ENCODE measurements at regions not wholly inside any gene's neighbourhood (a gene's known extent, or its start where the extent isn't known, plus 50 kb on each side); places are given as distances from the start of the nearest gene placed in this dataset.

DNA sequence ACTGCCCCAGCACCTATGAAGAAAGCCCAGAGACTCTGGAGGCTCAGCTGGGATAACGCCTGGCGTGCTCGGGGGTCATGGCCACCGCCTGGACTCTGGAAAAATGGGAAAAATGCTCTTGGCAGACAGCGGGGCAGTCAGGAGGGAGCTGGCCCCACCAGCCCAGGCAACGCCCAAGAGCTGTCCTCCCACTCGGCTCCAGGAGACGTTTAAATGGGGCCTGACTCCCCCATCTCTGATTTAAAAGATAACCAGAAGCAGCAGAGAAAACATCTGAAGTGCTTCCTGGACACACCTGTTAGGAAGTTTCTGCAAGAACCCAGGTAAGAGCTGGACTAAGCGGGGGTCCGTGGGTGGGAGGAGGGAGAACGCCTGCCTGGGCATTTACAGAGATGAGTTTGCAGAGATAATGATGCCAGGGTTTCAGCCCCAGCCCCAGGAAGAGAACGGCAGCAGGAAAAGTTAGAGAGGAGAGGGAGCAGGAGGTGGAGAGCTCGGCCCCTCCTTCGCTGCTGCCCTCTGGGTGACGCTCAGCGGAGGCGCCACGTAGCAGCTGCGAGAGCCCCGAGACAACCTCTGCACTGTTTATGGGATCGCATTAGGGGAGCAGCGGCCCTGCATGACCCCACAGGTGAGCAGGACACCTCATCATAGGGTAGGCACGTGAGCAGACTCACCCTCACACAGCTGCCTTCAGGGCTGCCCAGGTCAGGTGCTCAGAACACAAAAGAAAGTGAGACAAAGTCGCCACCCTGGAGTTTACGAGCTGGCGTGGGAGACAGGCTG, 83.5 kb upstream of the INSIG1 start:
- peak; percentile 59 for DNase-seq (ENCODE audit: low read depth)
- TF ChIP-seq, protein P1, sequence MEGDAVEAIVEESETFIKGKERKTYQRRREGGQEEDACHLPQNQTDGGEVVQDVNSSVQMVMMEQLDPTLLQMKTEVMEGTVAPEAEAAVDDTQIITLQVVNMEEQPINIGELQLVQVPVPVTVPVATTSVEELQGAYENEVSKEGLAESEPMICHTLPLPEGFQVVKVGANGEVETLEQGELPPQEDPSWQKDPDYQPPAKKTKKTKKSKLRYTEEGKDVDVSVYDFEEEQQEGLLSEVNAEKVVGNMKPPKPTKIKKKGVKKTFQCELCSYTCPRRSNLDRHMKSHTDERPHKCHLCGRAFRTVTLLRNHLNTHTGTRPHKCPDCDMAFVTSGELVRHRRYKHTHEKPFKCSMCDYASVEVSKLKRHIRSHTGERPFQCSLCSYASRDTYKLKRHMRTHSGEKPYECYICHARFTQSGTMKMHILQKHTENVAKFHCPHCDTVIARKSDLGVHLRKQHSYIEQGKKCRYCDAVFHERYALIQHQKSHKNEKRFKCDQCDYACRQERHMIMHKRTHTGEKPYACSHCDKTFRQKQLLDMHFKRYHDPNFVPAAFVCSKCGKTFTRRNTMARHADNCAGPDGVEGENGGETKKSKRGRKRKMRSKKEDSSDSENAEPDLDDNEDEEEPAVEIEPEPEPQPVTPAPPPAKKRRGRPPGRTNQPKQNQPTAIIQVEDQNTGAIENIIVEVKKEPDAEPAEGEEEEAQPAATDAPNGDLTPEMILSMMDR (IDR thresholded peaks at IDR 0.05; ENCODE audit: insufficient read depth, low read length), result no peak
- H3K4me3 ChIP-seq (ENCODE audit: low read depth, low read length), result peak overlapping the region; percentile 64

DNA sequence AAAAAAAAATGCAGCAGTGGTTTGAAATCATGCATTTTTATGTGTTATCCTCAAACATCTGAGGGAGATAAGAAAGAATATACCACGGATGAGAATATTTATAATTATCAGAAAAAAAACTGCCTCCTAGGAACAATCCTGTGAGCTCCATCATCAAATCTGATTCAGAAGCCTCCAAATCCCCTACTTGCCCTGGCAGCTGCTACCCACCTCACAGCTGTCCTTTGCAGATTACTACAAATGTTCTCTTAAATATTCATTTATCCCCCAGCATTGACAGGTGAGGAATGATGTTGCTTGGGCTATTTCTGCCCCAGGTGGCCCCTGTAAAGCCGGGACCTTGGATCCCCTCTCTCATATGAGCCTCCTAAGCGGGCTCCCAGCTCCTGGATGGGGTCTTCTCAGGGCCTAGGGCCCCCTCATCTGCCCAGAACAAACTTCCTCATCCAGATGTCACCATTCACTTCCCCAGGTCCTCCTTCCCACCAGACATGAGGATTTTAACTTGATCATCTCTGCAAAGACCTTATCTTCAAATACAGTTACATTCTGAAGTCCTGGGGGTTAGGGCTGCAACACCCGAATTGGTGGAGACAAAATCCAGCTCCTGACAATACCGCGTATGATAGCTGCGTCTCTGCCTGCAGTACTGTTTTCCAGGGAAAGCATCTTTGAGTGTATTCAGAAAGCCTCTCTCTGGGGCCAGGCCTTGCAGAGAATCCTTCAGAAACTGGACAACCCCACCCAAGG, 81.9 kb upstream of the INSIG1 start:
- TF ChIP-seq, protein P1 (IDR thresholded peaks at IDR 0.05; ENCODE audit: insufficient read depth, low read length), result no peak
- DNase-seq (ENCODE audit: low read depth), result no peak
- H3K4me3 ChIP-seq (ENCODE audit: low read depth, low read length), result no peak overlapping the region

DNA sequence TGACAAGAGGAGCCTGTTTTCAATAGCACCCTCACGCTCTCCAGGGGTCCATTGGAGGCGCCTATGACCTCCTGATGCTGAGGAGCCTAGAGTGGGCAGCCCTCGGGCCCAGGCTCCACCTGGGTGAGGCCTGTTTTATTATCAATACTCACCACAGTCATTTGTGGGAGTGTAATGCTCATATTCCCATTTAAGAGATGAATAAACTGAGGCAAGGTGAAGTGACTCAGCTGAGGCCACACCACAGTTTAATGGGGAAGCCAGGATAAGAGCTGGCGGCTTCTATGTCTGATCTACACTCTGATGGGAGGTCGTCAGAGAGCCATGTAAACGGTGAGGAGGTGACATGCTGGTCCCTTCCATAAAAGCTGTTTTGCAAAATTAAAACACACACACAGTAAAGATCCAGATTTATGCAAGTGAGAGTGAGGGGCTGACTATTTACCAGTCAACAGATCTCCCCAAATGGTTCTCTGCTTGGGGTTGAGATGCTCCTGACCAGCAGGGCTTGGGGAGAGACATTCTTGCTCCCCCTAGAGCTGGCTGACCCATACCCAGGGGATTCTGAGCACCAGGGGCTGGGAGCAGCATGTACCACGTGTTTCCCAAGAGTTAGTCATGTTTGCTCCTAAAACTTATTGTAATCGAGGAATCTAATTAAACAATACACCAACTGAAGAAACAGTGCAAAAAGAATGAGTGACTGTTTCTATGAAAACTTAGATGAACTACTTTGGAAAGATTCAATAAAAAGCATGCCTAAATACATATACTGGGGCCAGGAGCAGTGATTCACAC, 81.0 kb upstream of the INSIG1 start:
- peak; percentile 38 for DNase-seq (ENCODE audit: low read depth)
- TF ChIP-seq, protein P1 (IDR thresholded peaks at IDR 0.05; ENCODE audit: insufficient read depth, low read length), result peak; percentile 8
- H3K4me3 ChIP-seq (ENCODE audit: low read depth, low read length), result no peak overlapping the region

- H3K4me3 ChIP-seq (ENCODE audit: low read depth, low read length), result no peak overlapping the region
- no peak for DNase-seq (ENCODE audit: low read depth)
Observed at GRCh38 chr7:155217634-155218033, 80.0 kb upstream of the INSIG1 start.

GRCh38 chr7:155218276-155219153, 79.2 kb upstream of the INSIG1 start:
- DNase-seq (ENCODE audit: low read depth), result no peak
- TF ChIP-seq, protein P1 (IDR thresholded peaks at IDR 0.05; ENCODE audit: insufficient read depth, low read length), result no peak
- H3K4me3 ChIP-seq (ENCODE audit: low read depth, low read length), result no peak overlapping the region

More at GRCh38 chr7:155217634-155218033, 80.0 kb upstream of the INSIG1 start:
- TF ChIP-seq, protein P1 (IDR thresholded peaks at IDR 0.05; ENCODE audit: insufficient read depth, low read length), result no peak

GRCh38 chr7:155219154-155219531, 78.5 kb upstream of the INSIG1 start:
- TF ChIP-seq, protein P1 (IDR thresholded peaks at IDR 0.05; ENCODE audit: insufficient read depth, low read length), result no peak
- DNase-seq (ENCODE audit: low read depth), result no peak
- no peak overlapping the region for H3K4me3 ChIP-seq (ENCODE audit: low read depth, low read length)
